Hematopoietic multipotent progenitor cell treated with erythropoietin and hydrocortisone succinate and interleukin-3 and kit ligand, for 6 days (in vitro differentiated cells): ENCODE measurements at regions not wholly inside any gene's neighbourhood (a gene's known extent, or its start where the extent isn't known, plus 50 kb on each side); places are given as distances from the start of the nearest gene placed in this dataset.

Experiments used
- DNase-seq: peaks from one replicate; pipeline ENCODE4 v3.0.0-alpha.2; 2015

- no peak for DNase-seq
These were observed 101.4 kb upstream of the ACTRT2 start for GRCh38 chr1:2919841-2920240.

GRCh38 chr1:2920421-2921015 is 100.7 kb upstream of the ACTRT2 start:
- no peak for DNase-seq

DNA sequence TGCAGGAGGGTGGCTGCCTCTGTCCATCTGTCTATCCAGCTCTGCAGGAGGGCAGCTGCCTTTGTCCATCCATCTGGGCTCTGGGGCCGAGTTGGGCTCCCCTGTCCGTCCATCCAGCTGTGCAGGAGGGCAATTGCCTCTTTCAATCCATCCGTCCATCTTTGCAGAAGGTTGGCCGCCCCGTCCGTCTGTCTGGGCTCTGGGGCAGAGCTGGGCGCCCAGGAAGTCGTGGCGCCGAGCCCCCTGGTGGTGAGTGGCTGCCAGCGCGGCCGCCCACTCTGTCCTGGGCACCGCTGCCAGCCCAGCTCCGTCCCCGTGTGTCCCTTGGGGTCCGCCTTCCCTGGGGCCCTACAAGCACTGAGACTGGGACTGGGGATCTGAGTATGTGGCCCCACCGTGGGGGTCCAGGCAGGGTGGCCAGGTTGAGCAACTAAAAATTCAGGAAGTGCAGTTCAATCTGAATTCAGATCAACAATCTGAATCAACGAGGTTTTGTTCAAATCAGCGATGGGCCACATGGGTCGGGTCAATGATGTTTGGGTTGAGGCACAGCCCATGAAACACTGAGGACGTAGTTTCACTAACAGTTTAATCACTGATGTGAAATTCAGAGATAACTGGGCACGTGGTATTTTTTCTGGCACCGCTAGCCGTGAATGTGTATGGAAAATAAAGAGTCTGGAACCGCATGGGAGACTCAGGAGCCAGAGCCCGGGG is 99.1 kb upstream of the ACTRT2 start:
- peak; percentile 40 for DNase-seq

DNA sequence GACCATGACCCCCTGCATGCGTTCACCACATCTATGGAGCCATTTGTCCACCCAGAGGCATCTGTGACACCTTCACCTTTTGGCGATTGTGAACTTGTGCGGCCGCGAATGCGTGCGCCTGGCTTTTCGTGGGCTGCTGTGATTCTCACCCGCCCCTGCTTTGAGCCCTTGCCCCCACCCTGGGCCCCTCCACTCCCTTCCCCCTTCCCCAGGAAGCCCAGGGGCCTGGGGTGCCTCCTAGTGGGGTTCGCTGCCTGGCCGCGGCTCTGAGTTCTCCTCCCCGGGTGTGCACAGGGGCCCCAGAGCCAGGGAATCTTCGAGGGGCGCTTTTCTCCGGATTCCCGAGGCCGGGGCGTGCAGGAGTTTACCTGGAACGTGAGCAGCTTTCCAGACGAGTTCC is 97.9 kb upstream of the ACTRT2 start:
- DNase-seq, result no peak

GRCh38 chr1:2925291-2925690 is 96.0 kb upstream of the ACTRT2 start:
- DNase-seq, result no peak

GRCh38 chr1:2925918-2926317 is 95.3 kb upstream of the ACTRT2 start:
- no peak for DNase-seq

DNA sequence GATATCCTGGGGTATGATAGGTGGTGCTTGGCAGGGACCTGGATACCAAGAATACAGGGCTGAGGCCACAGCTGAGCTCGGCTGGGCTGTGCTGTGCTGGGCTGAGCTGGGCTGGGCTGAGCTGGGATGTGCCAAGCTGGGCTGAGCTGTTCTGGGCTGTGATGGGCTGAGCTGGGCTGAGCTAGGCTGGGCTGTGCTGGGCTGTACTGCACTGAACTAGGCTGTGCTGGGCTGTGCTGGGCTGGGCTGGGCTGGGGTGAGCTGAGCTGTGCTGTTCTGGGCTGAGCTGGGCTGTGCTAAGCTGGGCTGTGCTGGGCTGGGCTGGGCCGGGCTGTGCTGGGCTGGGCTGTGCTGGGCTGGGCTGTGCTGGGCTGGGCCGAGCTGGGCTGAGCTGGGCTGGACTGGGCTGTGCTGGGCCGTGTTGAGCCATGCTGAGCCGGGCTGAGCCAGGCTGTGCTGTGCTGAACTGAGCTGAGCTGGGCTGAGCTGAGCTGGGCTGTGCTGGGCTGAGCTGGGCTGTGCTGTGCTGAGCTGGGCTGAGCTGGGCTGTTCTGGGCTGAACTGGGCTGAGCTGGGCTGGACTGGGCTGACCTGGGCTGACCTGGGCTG is 94.7 kb upstream of the ACTRT2 start:
- no peak for DNase-seq

DNA sequence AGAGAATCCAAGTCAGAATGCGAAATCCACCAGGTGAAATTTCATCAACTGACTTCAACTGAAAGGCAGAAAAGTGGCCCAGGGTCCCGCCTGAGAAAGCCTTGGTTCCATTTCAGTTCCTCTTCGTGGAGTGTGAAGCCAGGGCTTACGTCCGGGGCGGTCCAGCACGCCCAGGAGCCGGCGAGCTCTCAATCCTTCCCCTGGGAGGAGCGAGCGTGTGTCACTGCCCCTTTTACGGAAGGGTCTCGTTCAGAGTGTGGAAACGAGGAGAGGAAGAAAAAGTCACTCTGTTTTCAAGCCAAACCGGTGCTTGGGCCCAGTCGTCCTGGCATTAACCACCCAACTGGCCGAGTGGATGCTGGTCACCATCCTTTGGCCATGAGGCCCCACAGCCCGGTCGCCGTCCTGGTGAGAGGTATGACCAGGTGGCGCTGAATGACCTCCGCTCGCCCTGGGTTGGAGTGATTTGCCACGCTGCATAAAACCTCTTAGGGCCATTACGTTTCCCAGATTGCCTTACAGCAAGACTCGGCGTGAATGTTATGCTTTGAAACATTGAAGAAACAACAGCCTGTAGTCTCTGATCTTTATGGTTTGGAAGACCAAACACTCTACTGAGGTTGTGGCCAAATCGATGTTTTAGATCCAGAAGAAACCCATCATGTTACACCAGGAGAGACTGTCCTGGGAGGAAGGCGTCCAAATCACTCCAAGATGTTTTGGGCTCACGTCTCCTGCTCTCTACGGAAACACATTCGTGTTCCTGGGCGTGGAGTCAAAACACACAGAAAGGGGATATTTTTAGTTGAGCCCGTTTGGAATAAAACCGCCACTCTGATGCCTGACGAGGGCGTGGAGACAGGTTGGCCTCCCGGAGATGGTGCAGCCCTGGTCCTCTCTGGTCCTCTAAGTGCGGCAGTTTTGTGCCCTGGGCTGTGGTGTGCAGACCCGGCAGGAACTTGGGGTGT is 93.6 kb upstream of the ACTRT2 start:
- no peak for DNase-seq

DNA sequence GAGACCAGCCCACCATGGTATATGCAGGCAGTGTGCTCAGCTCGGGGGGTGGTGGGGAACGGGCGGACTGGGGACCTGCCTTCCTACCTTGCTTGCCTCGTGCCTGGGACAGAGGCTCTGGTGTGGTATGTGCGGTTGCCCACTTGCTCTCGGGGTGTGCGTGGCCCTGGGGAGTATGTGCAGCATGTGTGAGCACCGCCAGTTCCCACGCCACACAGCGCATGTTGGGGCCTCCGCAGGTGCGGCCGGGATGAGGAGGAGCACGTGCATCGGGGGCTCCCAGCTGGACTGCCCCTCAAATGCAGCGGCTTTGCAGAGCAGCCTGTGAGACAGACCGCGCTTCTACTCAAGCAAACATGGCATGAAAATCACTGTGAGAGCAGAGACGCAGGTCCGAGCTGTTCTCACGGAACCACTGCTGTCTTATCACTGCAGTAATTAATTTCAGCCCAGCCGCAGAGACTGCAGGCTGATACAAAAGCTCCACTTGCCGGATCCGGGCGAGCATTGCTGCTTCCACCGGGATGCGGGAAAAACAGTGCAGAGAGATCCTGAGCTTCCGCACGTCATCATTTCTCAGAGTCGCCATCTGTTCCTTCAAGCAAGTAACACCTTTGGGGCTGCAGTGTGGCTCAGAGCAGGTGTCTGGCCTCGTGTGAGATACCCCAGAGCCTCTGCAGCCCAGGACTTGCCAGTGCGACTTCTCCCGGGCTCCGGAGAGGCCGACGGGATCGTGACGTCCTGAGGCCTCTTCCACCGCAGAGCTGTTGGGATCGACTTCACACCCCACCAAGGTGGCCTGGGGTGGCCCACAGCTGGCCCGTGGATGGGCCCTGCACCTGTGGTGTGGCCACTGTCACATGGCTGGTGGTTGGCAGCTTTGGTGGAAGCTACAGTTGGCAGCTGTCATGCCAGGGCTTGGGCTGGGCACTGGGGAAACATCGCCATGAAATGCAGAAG is 92.6 kb upstream of the ACTRT2 start:
- no peak for DNase-seq

DNA sequence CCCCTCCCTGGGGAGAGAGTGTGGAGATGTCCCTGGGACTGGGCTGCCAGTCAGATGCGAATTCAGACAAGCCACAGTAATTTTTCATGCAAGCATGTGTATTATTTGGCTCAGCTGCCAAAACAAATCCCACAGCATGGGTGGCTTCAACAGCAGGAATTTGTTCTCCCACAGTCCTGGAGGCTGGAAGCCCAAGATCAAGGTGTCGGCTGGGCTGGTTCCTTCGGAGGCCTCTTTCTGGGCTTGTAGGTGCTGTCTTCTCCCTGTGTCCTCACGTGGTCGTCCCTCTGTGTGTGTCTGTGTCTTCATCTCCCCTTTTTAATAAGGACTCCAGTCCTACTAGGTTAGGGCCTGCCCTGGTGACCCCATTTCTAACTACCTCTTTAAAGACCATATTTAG is 91.9 kb upstream of the ACTRT2 start:
- DNase-seq, result no peak

DNA sequence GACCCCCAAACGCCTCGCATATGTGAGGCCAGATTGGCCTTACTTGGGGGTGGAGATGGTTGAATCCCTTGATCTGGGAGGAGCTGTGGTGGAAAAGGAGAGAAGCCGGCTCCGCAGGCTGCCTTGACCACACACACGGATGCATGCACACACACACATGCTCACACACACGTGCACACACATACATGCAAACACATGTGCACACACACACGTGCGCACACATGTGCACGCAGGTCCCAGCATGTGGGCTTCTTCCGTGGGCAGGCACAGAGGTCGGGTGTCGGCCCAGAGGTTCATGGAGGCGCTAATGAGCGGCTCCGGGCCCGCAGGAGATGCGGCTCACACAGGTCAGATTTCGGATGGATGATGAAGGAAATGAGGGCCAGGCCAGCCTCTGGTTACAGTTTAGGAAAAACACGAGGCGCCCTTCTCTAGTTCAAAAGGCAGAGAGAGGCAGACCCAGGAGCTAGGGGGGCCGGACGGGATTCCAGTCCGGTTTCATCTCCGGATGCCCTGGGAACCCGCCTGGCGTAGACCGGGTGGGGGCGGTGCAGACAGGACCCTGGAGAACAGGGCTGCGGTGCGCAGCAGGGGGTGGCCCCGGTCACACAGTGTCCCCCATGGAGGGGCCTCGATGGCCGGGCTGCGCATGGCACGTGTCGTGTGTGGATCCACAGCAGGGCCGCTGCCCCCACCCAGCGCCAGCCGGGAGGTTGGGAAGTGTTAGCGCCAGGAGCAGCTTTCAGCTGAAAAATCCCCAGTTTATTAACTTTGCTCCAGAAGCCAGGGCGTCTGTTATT is 91.1 kb upstream of the ACTRT2 start:
- no peak for DNase-seq

- DNase-seq, result no peak
These were observed 90.1 kb upstream of the ACTRT2 start for GRCh38 chr1:2930913-2931723.

DNA sequence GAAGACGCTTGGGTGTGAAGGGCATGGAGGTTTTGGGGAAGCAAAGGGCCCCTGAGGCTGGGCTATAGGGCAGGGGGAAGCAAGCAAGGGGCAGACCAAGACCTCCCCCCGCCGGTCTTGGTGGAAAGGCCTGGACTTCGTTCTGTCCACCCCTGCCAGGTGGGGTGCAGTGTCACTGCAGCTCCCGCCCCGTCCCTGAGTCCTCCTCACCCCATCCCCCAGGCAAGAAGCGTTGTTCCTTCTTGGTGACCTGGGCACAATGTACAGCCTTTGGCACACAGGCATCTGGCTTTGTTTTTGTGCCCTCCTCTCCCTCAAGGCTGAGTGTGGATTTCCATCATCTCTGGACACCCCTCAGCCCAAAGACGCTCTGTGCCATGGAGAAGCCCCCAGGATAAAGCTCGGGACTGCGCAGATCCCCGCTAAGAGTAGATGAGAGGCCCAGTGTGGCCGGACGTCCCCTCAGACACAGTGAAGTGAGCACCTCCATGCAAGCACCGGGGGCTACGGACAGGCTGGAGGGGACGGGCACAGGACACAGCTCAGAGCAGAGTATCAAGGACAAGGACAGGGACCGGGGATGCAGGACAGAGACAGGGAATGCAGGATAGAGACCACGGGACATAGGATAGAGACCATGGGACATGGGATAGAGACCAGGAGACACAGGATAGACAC is 89.4 kb upstream of the ACTRT2 start:
- DNase-seq, result no peak

DNA sequence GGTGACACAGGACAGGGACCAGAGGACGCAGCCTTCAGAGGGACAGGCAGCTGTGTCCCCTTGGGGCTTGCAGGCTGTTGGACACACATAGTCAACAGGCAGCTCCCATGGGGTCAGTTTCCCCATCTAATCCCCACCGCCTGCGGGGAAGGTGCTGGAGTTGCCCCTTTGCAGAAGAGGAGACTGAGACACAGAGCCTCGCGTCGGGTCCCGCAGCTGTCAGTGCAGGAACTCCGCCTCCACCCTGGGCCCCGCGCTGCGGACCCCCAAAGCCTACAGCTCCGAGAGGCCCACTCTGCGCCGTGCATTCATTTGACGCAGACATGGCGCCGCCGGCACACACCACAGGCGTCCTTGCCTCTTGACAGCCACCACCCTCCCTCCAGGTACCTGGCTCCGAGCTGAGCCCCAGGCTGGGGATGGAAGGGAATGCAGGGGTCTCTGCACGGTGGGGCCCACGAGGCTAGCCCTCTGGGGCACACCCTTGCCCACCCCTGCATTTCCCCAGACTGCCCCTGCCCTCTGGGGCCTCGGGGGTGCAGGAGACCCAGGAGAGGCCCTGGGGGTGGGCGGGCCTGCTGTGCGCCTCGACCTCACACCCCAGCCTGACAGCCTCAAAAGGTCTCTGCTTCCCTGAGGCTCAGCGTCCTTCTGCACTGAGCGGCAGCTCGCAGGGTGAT is 88.5 kb upstream of the ACTRT2 start:
- no peak for DNase-seq

- no peak for DNase-seq
These were observed 87.7 kb upstream of the ACTRT2 start for GRCh38 chr1:2933431-2934155.

GRCh38 chr1:2934156-2934540 is 87.1 kb upstream of the ACTRT2 start:
- DNase-seq, result no peak

- no peak for DNase-seq
These were observed 86.6 kb upstream of the ACTRT2 start for GRCh38 chr1:2934642-2935081.

DNA sequence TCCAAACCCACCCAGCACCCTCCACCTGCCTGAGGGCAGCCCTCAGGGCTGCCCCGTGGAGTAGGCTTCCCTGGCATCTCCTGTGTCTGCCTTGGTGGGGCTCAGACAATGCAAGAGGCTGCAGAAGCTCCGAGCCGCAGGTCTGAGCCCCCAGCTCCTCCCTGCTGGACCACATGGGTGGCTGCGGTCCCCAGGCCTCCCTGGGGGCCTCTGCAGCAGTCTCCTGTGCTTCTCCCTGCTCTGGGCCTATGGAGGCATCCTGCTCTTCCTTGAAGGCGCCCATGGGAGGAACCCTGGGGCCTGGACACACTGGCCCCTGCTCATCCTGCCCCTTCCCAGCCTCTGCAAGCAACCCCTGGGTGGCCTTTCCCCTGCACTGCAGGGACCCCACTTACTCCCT is 86.1 kb upstream of the ACTRT2 start:
- DNase-seq, result no peak
